ENCODE measurements at regions not wholly inside any gene's neighbourhood (a gene's known extent, or its start where the extent isn't known, plus 50 kb on each side); places are given as distances from the start of the nearest gene placed in this dataset.

DNA sequence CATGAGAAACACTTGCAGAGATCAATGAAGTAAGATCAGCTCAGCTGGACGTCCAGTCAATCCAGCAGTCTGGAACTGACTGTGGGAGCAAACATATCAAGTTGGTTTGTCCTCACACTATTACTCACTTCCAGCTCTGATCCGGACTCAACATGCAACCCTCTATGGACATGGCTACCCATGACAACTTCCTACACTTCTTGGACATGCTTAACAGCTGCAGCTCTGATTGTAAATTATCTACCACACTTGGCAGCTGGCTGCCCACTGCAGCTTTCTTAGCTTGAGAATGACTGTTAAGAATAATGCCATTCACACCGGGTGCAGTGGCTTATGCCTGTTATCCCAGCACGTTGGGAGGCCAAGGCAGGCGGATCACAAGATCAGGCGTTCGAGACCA, 429.8 kb downstream of the EPHA4 start:
- H3K4me3 Mint-ChIP-seq (ENCODE audit: unreplicated experiment), result no peak overlapping the region
- ChIA-PET POLR2A (no interaction called here), CTCF (no interaction called here)
- BruUV-seq (replicated peaks), result no TSS peak
- intact Hi-C loops (cut with micrococcal nuclease), result no loop called here
- H3K27me3 Mint-ChIP-seq (ENCODE audit: insufficient read depth, unreplicated experiment), result no peaks in the 10 kb centered on the region
- no peaks in the 10 kb centered on the region for H3K9me3 Mint-ChIP-seq (ENCODE audit: unreplicated experiment)
- H3K27ac Mint-ChIP-seq (ENCODE audit: low read depth, unreplicated experiment), result no peak overlapping the region
- TF ChIP-seq CTCF (IDR thresholded peaks at IDR 0.05; ENCODE audit: unreplicated experiment), result no peak
- no peak for DNase-seq (ENCODE audit: unreplicated experiment)
- no peaks in the 10 kb centered on the region for H3K36me3 Mint-ChIP-seq (ENCODE audit: insufficient read depth, unreplicated experiment)
- H3K4me1 Mint-ChIP-seq (ENCODE audit: insufficient read depth, unreplicated experiment), result no peaks in the 10 kb centered on the region

DNA sequence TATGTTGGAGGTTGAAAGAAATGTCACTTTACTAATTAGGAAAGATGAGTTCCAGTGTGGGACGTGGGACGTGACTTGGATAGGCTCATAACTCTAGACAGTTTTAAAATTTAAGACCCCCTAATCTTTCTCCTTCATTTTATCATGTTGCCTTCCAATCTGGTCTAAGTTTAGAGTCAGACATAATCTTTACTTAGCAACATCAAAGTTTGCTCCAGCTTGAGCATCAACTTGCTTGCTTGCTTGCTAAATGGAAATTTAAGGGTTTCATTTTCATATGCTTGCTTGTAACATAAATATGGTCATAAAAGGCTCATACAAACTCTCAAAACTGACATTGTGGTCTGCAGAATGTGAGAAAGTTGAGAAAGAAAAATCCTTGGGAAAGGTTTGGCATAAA, 428.9 kb downstream of the EPHA4 start:
- ChIA-PET CTCF (no interaction called here), POLR2A (no interaction called here)
- BruUV-seq (replicated peaks), result no TSS peak
- Mint-ChIP-seq H3K36me3 (ENCODE audit: insufficient read depth, unreplicated experiment) (no peaks in the 10 kb centered on the region), H3K9me3 (ENCODE audit: unreplicated experiment) (no peaks in the 10 kb centered on the region), H3K27me3 (ENCODE audit: insufficient read depth, unreplicated experiment) (no peaks in the 10 kb centered on the region), H3K4me3 (ENCODE audit: unreplicated experiment) (no peak overlapping the region), H3K4me1 (ENCODE audit: insufficient read depth, unreplicated experiment) (no peaks in the 10 kb centered on the region), H3K27ac (ENCODE audit: low read depth, unreplicated experiment) (no peak overlapping the region)
- DNase-seq (ENCODE audit: unreplicated experiment), result no peak
- no peak for TF ChIP-seq CTCF (IDR thresholded peaks at IDR 0.05; ENCODE audit: unreplicated experiment)
- intact Hi-C loops (cut with micrococcal nuclease), result no loop called here

DNA sequence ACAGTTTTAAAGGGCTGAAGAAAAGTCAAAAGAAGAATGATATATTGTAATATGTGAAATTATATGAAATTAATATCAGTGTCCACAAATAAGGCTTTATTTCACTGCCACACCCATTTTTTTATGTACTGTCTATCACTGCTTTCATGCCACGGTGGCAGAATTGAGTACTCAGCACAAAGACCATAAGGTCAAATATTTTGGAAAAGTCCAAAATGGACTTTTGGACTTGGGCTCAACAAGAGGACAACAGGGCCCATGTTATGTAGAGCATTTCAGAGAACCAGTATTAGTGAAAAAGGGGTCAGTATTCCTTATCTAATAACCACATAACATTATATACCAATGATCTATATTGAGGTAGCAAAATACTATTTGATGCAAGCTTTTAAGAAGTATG, 427.2 kb downstream of the EPHA4 start:
- Mint-ChIP-seq H3K36me3 (ENCODE audit: insufficient read depth, unreplicated experiment) (no peaks in the 10 kb centered on the region), H3K27ac (ENCODE audit: low read depth, unreplicated experiment) (no peak overlapping the region), H3K9me3 (ENCODE audit: unreplicated experiment) (no peaks in the 10 kb centered on the region), H3K27me3 (ENCODE audit: insufficient read depth, unreplicated experiment) (no peaks in the 10 kb centered on the region), H3K4me1 (ENCODE audit: insufficient read depth, unreplicated experiment) (no peaks in the 10 kb centered on the region), H3K4me3 (ENCODE audit: unreplicated experiment) (no peak overlapping the region)
- BruUV-seq (replicated peaks), result no TSS peak
- intact Hi-C loops (cut with micrococcal nuclease), result no loop called here
- POLR2A ChIA-PET, result no interaction called here
- CTCF ChIA-PET, result no interaction called here
- no peak for TF ChIP-seq CTCF (IDR thresholded peaks at IDR 0.05; ENCODE audit: unreplicated experiment)
- DNase-seq (ENCODE audit: unreplicated experiment), result no peak

DNA sequence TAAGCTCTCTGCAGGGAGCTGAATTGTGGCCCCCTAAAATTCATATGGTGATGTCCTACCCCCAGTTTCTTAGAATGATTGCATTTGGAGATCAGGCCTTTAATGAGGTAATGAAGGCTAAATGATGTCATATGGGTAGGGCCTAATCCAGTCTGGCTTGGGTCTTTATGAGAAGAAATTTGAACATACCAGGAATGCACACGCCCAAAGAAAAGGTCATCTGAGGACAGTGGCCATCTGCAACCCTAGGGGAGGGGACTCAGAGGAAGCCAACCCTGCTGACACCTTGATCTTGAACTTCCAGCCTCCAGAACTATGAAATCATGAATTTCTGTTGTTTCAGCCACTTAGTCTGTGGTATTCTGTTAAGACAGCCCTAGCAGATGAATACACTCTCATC, 426.7 kb downstream of the EPHA4 start:
- intact Hi-C loops (cut with micrococcal nuclease), result no loop called here
- no peak overlapping the region for H3K4me3 Mint-ChIP-seq (ENCODE audit: unreplicated experiment)
- CTCF ChIA-PET, result interaction anchor here (0.7 kb wide), 1 partner anchor 9 kb away, joined by 3 read pairs; no protein-coding TSS in a partner anchor
- no peaks in the 10 kb centered on the region for H3K4me1 Mint-ChIP-seq (ENCODE audit: insufficient read depth, unreplicated experiment)
- H3K27ac Mint-ChIP-seq (ENCODE audit: low read depth, unreplicated experiment), result no peak overlapping the region
- no TSS peak for BruUV-seq (replicated peaks)
- no peaks in the 10 kb centered on the region for H3K27me3 Mint-ChIP-seq (ENCODE audit: insufficient read depth, unreplicated experiment)
- no peaks in the 10 kb centered on the region for H3K36me3 Mint-ChIP-seq (ENCODE audit: insufficient read depth, unreplicated experiment)
- DNase-seq (ENCODE audit: unreplicated experiment), result no peak
- TF ChIP-seq CTCF (IDR thresholded peaks at IDR 0.05; ENCODE audit: unreplicated experiment), result no peak
- POLR2A ChIA-PET, result no interaction called here
- H3K9me3 Mint-ChIP-seq (ENCODE audit: unreplicated experiment), result no peaks in the 10 kb centered on the region
